ENCODE measurements at regions not wholly inside any gene's neighbourhood (a gene's known extent, or its start where the extent isn't known, plus 50 kb on each side); places are given as distances from the start of the nearest gene placed in this dataset.

GRCh38 chr1:185406006-185406690, 89.1 kb upstream of the IVNS1ABP start:
- FAIRE-seq, result no peak
- 55% methylated on average over 3 of the region's 3 CpGs for WGBS (ENCODE audit: missing lambda C conversion rate)
- no peak for ATAC-seq
- Histone ChIP-seq H3K4me3 (no peak overlapping the region), H3K4me2 (no peak overlapping the region), H3K9me3 (no peaks in the 10 kb centered on the region), H3K27ac (no peak overlapping the region), H3K4me1 (peaks cover 12% of the 10 kb centered on the region)
- ChIA-PET POLR2A (no interaction called here), CTCF (interaction anchor here (0.7 to 1.0 kb wide), 2 partner anchors 13 to 577 kb away, joined by 3 to 4 read pairs; no protein-coding TSS in a partner anchor)
- no peak for TF ChIP-seq JUN (IDR thresholded peaks at IDR 0.05)
- TF ChIP-seq PBX3 (IDR thresholded peaks at IDR 0.05), result no peak
- no peak for TF ChIP-seq CHD4 (IDR thresholded peaks at IDR 0.05; ENCODE audit: borderline replicate concordance)
- no peak for TF ChIP-seq RFX5 (IDR thresholded peaks at IDR 0.05)
- no peak for TF ChIP-seq NPAS2 (CRISPR knock-in tag; IDR thresholded peaks at IDR 0.05; ENCODE audit: borderline replicate concordance)
- no peak for TF ChIP-seq MAX (IDR thresholded peaks at IDR 0.05)
- TF ChIP-seq HEYL (CRISPR knock-in tag; IDR thresholded peaks at IDR 0.05), result no peak
- no peak for TF ChIP-seq POLR2AphosphoS2 (conservative IDR thresholded peaks at IDR 0.05; ENCODE audit: low read length)
- no peak for TF ChIP-seq TP53 (CRISPR knock-in tag; IDR thresholded peaks at IDR 0.05)
- TF ChIP-seq MAFK (IDR thresholded peaks at IDR 0.05; ENCODE audit: partially characterized antibody), result no peak
- TF ChIP-seq HOXB13 (CRISPR knock-in tag; IDR thresholded peaks at IDR 0.05; ENCODE audit: low read depth), result no peak
- no peak for DNase-seq (ENCODE audit: low read depth in 1 of 2, low spot score in 1 of 2)

DNA sequence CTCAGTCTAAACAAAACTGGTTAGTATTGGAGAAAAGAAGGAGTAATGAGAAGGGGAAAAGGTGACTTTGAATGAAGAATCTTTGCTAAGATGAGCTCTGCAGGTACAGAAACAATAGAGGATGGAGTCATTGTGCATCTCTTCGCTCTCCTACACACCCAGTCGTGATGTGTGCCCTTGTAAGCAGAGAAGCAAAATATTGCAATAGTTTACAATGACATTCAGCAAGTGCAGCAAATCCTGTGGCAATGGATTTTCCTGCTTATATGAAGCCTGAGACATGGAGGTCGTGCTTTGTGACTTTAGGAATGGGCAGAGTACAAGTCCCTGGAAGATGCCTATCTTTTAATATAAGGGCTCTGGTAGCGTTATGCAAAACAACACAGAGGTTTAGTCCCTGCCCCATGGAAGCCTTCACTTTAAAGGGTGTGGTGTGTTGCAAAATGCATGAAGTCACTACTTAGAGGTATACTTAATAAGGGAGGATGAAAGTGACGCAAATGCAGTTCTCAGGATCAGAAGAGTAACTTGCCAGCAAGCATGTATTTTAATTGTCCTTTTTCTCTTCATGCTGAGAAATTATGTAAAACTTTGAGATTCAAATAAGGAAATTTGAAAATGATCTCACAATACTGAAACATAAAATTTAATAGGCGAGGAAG, 88.0 kb upstream of the IVNS1ABP start:
- no peak for FAIRE-seq
- H3K4me2 ChIP-seq, result peak overlapping the region; percentile 48
- WGBS (ENCODE audit: missing lambda C conversion rate), result 79% methylated on average over 6 of the region's 6 CpGs
- ChIA-PET CTCF (interaction anchor here (0.6 kb wide), 1 partner anchor 17 kb away, joined by 3 read pairs; no protein-coding TSS in a partner anchor), POLR2A (no interaction called here)
- H3K4me3 ChIP-seq, result no peak overlapping the region
- H3K27ac ChIP-seq, result no peak overlapping the region
- peak in 1 of 2 experiments; percentile 13; a peak in 2 of 6 replicates for ATAC-seq
- H3K9me3 ChIP-seq, result no peaks in the 10 kb centered on the region
- TF ChIP-seq TFCP2L1 (CRISPR knock-in tag; IDR thresholded peaks at IDR 0.05) (no peak), PHF8 (IDR thresholded peaks at IDR 0.05; ENCODE audit: borderline replicate concordance, low read depth) (no peak), SMC3 (IDR thresholded peaks at IDR 0.05) (no peak), FOSB (CRISPR knock-in tag; IDR thresholded peaks at IDR 0.05) (no peak), NPAS2 (CRISPR knock-in tag; IDR thresholded peaks at IDR 0.05; ENCODE audit: borderline replicate concordance) (no peak), RNF2 (IDR thresholded peaks at IDR 0.05; ENCODE audit: borderline replicate concordance, low read depth) (no peak)
- H3K4me1 ChIP-seq, result peaks cover 21% of the 10 kb centered on the region
- DNase-seq (ENCODE audit: low read depth in 1 of 2, low spot score in 1 of 2), result no peak

GRCh38 chr1:185404291-185404690, 87.2 kb upstream of the IVNS1ABP start:
- Histone ChIP-seq H3K4me2 (peak overlapping the region; percentile 48), H3K9me3 (no peaks in the 10 kb centered on the region), H3K27ac (peak overlapping the region in 1 of 2 experiments; percentile 49; a peak in 1 of 6 replicates), H3K4me3 (no peak overlapping the region), H3K4me1 (peaks cover 21% of the 10 kb centered on the region)
- WGBS (ENCODE audit: missing lambda C conversion rate), result 61% methylated on average over 12 of the region's 12 CpGs
- ChIA-PET POLR2A (no interaction called here), CTCF (no interaction called here)
- FAIRE-seq (no peak), DNase-seq (ENCODE audit: low read depth in 1 of 2, low spot score in 1 of 2) (no peak), ATAC-seq (peak in 1 of 2 experiments; percentile 34; a peak in 1 of 6 replicates)
- TF ChIP-seq BHLHE40 (IDR thresholded peaks at IDR 0.05; ENCODE audit: low read depth, low read length) (no peak), SREBF2 (IDR thresholded peaks at IDR 0.05) (no peak), EP300 (IDR thresholded peaks at IDR 0.05) (no peak), PHF8 (IDR thresholded peaks at IDR 0.05; ENCODE audit: borderline replicate concordance, low read depth) (no peak), EHF (CRISPR knock-in tag; IDR thresholded peaks at IDR 0.05) (no peak)
